ENCODE measurements at regions not wholly inside any gene's neighbourhood (a gene's known extent, or its start where the extent isn't known, plus 50 kb on each side); places are given as distances from the start of the nearest gene placed in this dataset.

DNA sequence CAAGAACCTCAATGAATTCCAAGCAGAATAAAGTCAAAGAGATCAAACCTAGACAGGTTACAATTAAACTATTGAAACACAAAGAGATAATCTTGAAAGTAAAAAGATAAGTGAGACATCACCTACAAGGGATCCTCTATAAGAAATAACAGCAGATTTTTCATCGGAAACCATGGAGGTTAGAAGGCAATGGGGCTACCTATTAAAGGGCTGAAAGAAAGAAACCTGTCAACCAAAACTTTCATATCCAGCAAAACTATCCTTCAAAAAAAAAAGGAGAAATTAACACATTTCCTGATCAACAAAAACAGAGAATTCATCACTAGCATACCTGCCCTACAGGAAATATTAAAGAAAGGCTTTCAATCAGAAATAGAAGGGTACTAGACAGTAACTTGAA is 244.9 kb downstream of the ARHGAP12 start:
- no peak for TF ChIP-seq POLR2A (IDR thresholded peaks at IDR 0.05; ENCODE audit: low read depth)
- TF ChIP-seq, protein P1, sequence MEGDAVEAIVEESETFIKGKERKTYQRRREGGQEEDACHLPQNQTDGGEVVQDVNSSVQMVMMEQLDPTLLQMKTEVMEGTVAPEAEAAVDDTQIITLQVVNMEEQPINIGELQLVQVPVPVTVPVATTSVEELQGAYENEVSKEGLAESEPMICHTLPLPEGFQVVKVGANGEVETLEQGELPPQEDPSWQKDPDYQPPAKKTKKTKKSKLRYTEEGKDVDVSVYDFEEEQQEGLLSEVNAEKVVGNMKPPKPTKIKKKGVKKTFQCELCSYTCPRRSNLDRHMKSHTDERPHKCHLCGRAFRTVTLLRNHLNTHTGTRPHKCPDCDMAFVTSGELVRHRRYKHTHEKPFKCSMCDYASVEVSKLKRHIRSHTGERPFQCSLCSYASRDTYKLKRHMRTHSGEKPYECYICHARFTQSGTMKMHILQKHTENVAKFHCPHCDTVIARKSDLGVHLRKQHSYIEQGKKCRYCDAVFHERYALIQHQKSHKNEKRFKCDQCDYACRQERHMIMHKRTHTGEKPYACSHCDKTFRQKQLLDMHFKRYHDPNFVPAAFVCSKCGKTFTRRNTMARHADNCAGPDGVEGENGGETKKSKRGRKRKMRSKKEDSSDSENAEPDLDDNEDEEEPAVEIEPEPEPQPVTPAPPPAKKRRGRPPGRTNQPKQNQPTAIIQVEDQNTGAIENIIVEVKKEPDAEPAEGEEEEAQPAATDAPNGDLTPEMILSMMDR (IDR thresholded peaks at IDR 0.05) = no peak
- TF ChIP-seq POLR2AphosphoS5 (IDR thresholded peaks at IDR 0.05) = no peak
- no peak for TF ChIP-seq EP300 (IDR thresholded peaks at IDR 0.05)

All from esophagus muscularis mucosa (tissue), 4 donors.